NOMO-1 treated with dmso at 0.1 percent for 144 hours (cell line): ENCODE measurements at regions not wholly inside any gene's neighbourhood (a gene's known extent, or its start where the extent isn't known, plus 50 kb on each side); places are given as distances from the start of the nearest gene placed in this dataset.
A peak's percentile ranks its signal among the peaks of the same experiment; 100 is the strongest.

ENCODE experiments used
- DNase-seq: peaks from one replicate; lab custom pipeline; 2025; ENCODE audit not compliant: unreplicated experiment; lab: John Stamatoyannopoulos, UW

DNA sequence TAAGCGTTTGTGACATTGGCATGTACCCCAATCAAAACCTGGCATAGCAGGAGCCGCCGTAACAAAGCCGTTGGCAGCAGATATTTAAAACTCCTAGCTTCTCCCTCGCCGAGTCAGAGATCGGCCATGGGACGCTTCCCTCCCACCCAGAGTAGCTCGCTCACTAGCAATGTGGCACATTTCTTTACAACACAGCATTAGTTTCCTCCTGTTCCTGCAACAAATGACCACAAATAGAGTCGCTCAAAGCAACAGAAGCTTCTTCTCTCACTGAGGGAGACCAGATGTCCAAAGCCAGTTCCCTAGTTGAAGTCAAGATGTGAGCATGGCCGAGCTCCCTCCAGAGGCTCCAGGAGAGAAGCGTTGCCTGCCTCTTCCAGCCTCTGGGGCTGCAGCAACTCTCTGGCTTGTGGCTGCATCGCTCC is 106.7 kb downstream of the RBFOX3 start:
- no peak for DNase-seq

GRCh38 chr17:79503126-79503839 is 107.6 kb downstream of the RBFOX3 start:
- no peak for DNase-seq

DNA sequence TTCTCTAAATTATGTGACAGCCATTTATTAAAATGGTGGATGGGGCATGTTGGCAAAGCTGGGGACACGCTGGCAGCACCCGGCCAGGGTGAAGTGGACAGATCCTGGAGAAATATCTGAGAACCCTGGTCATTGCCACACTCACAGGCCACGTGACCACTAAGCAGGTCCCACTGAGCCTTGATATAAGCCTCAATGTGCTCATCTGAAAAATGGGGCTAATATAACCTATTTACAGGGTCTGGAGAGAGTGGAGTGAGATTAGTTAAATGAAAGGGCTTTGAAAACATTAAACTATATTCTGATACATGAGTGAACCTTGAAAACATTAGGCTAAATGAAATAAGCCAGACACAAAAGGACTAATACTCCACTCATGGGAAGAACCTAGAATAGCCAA is 108.9 kb downstream of the RBFOX3 start:
- DNase-seq, result no peak

DNA sequence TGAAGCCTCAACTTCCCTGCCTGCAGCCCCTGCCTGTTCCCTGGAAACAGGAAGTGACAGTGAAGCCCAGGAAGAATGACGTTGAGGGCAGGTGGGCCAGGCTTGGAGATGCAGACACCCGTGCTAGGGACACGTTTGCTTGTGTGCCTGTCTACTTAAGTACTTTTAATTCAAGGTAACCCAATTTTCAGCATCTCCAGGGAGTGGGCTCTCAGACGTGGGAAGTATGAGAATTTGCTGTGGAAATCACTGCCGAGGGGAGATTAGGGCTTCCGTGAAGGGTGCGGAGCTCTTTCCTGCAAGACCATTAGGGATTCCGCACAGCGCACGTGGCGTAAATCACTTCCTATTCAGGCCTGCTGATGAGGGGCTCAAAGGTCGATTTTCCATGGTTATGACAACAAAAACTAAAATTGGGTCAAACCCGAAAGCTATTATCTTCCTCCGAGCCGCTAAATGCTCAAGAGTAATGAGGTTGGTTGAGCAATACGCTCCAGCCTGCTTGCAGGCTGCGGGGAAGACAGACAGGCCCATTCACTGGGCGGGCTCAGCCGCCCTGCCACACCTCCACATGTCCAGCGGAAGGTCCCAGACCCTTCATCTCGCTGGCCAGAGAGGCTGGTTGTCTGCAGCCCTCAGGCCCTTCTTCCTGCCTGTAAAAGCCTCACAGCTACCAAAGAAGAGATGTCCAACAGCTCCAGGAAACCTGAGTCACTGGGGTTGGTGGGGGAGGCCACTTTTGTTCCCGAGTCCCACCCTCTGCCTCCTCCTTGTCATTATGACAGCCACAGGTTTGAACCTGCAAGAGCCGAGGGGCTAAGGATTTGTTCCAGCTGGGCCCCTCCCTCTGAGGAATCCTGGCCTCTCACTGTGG is 109.9 kb downstream of the RBFOX3 start:
- peak; percentile 44 for DNase-seq

DNA sequence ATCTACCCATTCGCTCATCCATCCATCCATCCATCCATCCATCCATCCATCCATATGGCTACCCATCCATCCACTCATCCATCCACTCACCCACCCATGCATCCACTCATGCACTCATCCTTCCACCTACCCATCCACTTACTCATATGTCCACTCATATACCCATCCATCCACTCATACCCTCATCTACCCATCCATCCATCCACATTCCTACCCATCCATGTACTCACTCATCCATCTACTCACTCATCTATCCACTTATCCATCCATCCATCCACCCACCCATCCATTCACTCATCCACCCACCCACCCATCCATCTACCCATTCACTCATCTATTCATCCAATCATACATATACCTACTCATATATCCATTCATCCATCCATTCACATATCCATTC is 112.0 kb downstream of the RBFOX3 start:
- no peak for DNase-seq

- no peak for DNase-seq
These were observed 113.0 kb downstream of the RBFOX3 start for GRCh38 chr17:79497777-79498348.

- no peak for DNase-seq
These were observed 114.3 kb downstream of the RBFOX3 start for GRCh38 chr17:79496422-79497005.

GRCh38 chr17:79495665-79496064 is 115.2 kb downstream of the RBFOX3 start:
- DNase-seq, result no peak

DNA sequence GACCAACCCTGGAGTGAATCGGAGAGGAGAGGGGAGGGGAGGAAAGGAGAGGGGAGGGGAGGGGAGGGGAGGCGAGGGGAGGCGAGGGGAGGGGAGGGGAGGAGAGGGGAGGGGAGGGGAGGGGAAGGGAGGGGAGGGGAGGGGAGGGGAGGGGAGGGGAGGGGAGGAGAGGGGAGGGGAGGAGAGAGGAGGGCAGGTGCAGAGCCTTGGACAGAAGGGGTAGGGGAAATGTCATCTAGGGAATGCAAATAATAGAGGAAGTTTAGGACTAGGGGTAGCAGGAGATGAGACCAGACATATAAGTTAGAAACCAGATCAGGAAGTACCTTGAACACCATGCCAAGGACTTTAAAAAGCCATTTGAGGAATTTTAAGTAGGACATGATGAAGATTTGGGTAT is 119.8 kb downstream of the RBFOX3 start:
- no peak for DNase-seq

DNA sequence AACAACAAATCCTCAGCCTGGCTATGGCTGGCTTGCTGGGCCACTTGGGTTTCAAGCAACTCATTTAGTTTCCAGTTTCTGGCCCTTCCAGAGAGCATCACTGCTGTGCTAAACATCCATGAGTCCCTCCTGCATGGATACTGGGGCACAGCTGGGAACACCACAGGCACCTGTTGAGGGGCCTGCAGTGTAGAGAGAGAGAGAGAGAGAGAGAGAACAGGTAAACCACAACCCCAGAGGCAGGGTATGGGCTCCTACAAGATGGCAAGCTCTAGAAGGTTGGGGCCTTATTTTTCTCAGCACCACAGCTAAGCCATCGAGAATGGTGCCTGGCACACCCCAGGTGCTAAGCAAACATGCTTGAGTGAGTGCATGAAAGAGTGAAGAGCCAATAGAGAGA is 120.3 kb downstream of the RBFOX3 start:
- DNase-seq, result no peak

- DNase-seq, result no peak
These were observed 123.7 kb downstream of the RBFOX3 start for GRCh38 chr17:79487149-79487548.

DNA sequence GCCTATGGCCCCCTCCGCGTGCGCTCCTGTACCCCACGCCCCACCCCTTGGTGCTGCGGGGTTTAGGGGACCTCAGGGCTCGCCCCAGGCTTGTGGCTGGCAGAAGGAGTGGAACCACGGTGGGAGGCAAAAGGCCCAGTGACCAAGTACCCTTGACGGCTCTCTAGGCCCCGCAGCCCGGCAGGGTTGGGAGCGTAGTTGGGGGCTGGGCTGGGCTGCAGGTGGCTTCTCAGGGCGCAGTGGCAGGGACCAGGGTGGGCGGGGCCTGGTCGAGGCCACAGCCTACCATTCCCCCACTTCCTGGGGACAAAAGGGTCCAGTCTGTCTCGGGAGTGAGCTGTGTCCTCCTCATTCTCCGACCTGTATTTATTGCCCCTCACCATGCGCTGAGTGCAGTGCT is 124.9 kb downstream of the RBFOX3 start:
- DNase-seq, result no peak

DNA sequence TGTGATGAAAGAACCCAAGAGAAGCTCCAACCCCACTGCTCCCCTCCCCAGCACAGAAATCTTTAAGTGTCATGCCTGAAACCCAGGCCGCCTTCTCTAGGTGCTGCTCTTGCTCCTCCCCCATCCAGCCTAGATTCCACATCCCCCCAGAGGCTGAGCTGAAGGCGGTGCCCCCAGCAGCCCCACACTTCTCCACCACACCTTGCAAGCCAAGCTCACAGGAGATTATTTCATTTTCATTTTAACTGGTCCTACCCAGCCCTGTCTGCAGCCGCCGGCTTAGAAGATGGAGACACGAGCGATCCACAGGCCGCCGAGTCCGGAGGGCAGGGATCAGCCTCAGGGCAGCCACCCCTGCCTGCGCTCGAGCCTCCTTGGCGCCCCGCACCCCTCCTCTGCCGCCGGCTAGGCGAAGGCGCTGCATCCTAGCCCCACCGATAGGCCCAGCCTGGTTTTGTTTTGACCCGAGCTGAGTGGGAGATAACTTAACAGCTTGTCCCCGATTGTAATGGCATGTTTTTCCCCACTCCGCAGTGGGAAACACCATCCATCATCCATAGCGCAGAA is 125.3 kb downstream of the RBFOX3 start:
- no peak for DNase-seq

DNA sequence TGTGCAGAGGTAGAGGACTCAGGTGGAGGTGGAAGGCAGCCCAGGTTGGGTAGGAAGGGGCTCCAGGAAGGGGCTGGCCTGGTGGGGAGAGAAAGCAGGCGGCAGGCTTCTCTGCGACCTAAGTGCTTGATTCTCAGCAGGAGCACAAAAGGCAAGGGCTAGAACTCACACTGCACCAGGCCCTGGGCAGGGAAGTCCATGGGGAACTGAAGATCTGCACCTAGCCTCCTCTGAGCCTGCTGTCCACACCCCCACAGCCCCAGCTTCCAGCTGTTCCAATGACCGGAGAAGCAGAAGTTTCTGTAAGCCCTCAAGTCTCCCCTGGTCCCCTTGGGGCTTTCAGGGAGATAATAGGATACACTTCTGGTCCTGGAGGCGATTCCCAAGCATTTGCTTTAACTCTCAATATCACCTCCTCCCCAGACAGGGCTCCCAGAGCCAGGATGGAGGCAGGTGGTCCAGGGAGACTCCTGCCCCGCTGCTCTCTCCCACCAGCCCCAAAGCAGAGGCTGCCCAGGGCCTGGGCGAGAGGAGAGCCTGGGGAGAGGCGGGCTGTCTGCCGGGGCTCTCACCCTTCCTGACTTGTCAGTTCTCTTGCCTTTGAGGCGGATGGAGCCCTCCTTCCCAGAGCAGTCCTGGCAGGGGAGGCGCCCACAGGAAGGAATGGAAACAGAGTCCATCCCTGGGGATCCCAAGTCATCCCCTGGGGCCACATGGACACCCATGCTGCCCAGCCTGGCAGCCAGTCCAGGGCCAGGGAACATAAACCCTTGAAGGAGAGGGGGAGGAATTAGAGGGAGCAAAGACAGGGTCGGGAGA is 126.0 kb downstream of the RBFOX3 start:
- DNase-seq, result no peak

- no peak for DNase-seq
These were observed 127.0 kb downstream of the RBFOX3 start for GRCh38 chr17:79483842-79484241.

- no peak for DNase-seq
These were observed 127.9 kb downstream of the RBFOX3 start for GRCh38 chr17:79482727-79483521.

GRCh38 chr17:79479876-79480275 is 131.0 kb downstream of the RBFOX3 start:
- DNase-seq, result no peak

- no peak for DNase-seq
These were observed 132.0 kb downstream of the RBFOX3 start for GRCh38 chr17:79478841-79479240.

DNA sequence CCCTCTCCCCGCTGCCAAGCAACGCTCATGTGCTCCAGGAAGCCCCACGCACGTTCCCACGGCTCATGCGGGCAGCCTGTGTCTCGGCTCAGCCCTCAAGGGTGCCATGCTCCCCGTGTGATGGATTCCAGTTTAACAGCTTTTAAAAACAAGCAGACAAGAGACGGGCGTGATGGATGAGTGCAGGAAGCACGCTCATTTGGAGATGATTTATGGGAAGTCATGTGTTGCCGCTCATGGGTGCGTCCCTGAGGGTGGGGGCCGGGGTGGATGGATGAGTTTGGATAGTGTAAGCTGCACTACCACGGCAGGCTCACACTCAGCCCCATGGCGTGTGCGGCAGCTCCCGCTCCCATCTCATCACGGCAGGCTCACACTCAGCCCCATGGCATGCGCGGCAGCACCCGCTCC is 132.8 kb downstream of the RBFOX3 start:
- DNase-seq, result no peak
